K562 (cell line): ENCODE measurements at regions not wholly inside any gene's neighbourhood (a gene's known extent, or its start where the extent isn't known, plus 50 kb on each side); places are given as distances from the start of the nearest gene placed in this dataset.

Source experiments
- ATAC-seq: fragments of 200-7000 bp; cut with Tn5 transposase; 3 replicates; pipeline ENCODE4 v1.9.1; 2020; ENCODE audit warnings: moderate library complexity
- BruUV-seq: library from RNA; stranded (reverse); fragments of 400-500 nt; replicated peaks from 2 replicates; lab custom pipeline; 2021; lab: Mats Ljungman, UMichigan
- CTCF ChIA-PET: fragments of 300-600 bp; formaldehyde crosslinking; extraction: SDS; loops from one replicate; lab custom pipeline; 2021; ENCODE audit warnings: low intra/inter-chr PET ratio; lab: Yijun Ruan, JAX
- POLR2A ChIA-PET: fragments of 300-600, 350-650 bp; sonication (Branson Sonifier 250); formaldehyde crosslinking; extraction: SDS; loops from one replicate; lab custom pipeline; 2021; ENCODE audit warnings: antibody characterized with exemption, inconsistent platforms; lab: Yijun Ruan, JAX
- DNase-seq, 4 experiments: peaks; one replicate each; pipeline versions ENCODE4 v3.0.0 to v3.0.0-alpha.2; 2011 to 2018; ENCODE audit warnings: low spot score in 3 of 4, mixed read lengths in 3 of 4; ENCODE audit errors: extremely low read depth in 1 of 4
- FAIRE-seq: peaks from 2 replicates; lab custom pipeline; 2011; peaks lifted over from hg19 to GRCh38; lab: Jason Lieb, UNC
- H2AFZ ChIP-seq: 2 replicates; pipeline ENCODE4 v1.6.0; 2011; ENCODE audit warnings: low read depth, low read length, control low read depth, inconsistent platforms
- H3K27ac ChIP-seq: fragments of 200-600 bp; 3 replicates; pipeline ENCODE4 v1.8.0; 2011; ENCODE audit warnings: low read depth, mild to moderate bottlenecking, control low read depth, inconsistent platforms, low read length, moderate library complexity, mixed read lengths; ENCODE audit errors: extremely low read depth
- H3K27me3 ChIP-seq, 2 experiments: fragments of 300-600 bp in 1 of 2; 2 replicates in 1 of 2; 3 replicates in 1 of 2; pipeline versions ENCODE4 v1.6.0 to v1.8.0; 2011; ENCODE audit warnings: inconsistent platforms in 2 of 2, low read length in 2 of 2, mild to moderate bottlenecking in 1 of 2, mixed read lengths in 1 of 2, moderate library complexity in 1 of 2; ENCODE audit not compliant: control insufficient read depth in 2 of 2, insufficient read depth in 2 of 2
- H3K36me3 ChIP-seq: fragments of 300-600 bp; 3 replicates; pipeline ENCODE4 v1.8.0; 2011; ENCODE audit warnings: mild to moderate bottlenecking, low read length, inconsistent platforms; ENCODE audit not compliant: control insufficient read depth, insufficient read depth
- H3K4me1 ChIP-seq, 2 experiments: fragments of 200-600 bp in 1 of 2; replicated peaks in 1 of 2; 2 replicates in 1 of 2; 3 replicates in 1 of 2; pipeline versions ENCODE4 v1.5.1 to v1.8.0; 2011; ENCODE audit warnings: inconsistent platforms in 2 of 2, low read length in 2 of 2, mild to moderate bottlenecking in 1 of 2, mixed read lengths in 1 of 2, moderate library complexity in 1 of 2; ENCODE audit not compliant: control insufficient read depth in 2 of 2, insufficient read depth in 2 of 2
- H3K4me2 ChIP-seq: 2 replicates; pipeline ENCODE4 v1.6.1; 2011; ENCODE audit warnings: low read length, control low read depth, inconsistent platforms, mixed read lengths; ENCODE audit not compliant: insufficient read depth
- H3K4me3 ChIP-seq: fragments of 200-600 bp; sonication (generic), shearing (Covaris generic); 2 replicates; pipeline ENCODE4 v1.5.1; 2016; ENCODE audit warnings: control low read depth, inconsistent platforms
- H3K79me2 ChIP-seq: fragments of 200-600 bp; 3 replicates; pipeline ENCODE4 v1.8.0; 2011; ENCODE audit warnings: low read length, inconsistent platforms; ENCODE audit not compliant: control insufficient read depth, insufficient read depth
- H3K9ac ChIP-seq, 2 experiments: 2 replicates each; pipeline versions ENCODE4 v1.6.0 to v1.6.1; 2011; ENCODE audit warnings: low read depth in 2 of 2, low read length in 2 of 2, control low read depth in 1 of 2, inconsistent platforms in 1 of 2, mild to moderate bottlenecking in 1 of 2, mixed read lengths in 1 of 2; ENCODE audit not compliant: insufficient read depth in 1 of 2
- H3K9me1 ChIP-seq: one replicate; pipeline ENCODE4 v1.6.0; 2011; ENCODE audit warnings: inconsistent platforms, mild to moderate bottlenecking, low read length, moderate library complexity; ENCODE audit not compliant: control insufficient read depth, insufficient read depth
- H3K9me3 ChIP-seq: replicated peaks from 2 replicates; pipeline ENCODE4 v1.5.1; 2011; ENCODE audit warnings: low read depth, low read length, inconsistent platforms; ENCODE audit not compliant: control insufficient read depth, insufficient read depth
- H4K20me1 ChIP-seq: replicated peaks from 2 replicates; pipeline ENCODE4 v1.6.1; 2011; ENCODE audit warnings: low read length, inconsistent platforms, mixed read lengths; ENCODE audit not compliant: control insufficient read depth, insufficient read depth
- BRD4 ChIP-seq: fragments of 200-600 bp; sonication (generic); IDR thresholded peaks from 2 replicates; pipeline ENCODE4 v1.6.1; 2017; ENCODE audit warnings: inconsistent platforms
- ELK1 ChIP-seq: sonication (generic); formaldehyde crosslinking; IDR thresholded peaks from 2 replicates; pipeline ENCODE4 v1.8.1; 2022; ENCODE audit warnings: missing genetic modification reagents
- LARP7 ChIP-seq: fragments of 450-650 bp; IDR thresholded peaks from 2 replicates; pipeline ENCODE4 v1.6.1; 2016
- POLR2A ChIP-seq: fragments of 450-650 bp; conservative IDR thresholded peaks from 2 replicates; pipeline ENCODE4 v1.6.1; 2016
- PRPF4 ChIP-seq: fragments of 200-400 bp; formaldehyde crosslinking; IDR thresholded peaks from one replicate; pipeline ENCODE4 v1.6.1; 2017; ENCODE audit warnings: low read length, low read depth, mild to moderate bottlenecking; ENCODE audit not compliant: insufficient read depth, poor library complexity, severe bottlenecking
- RBM34 ChIP-seq: fragments of 200-400 bp; formaldehyde crosslinking; IDR thresholded peaks from 2 replicates; pipeline ENCODE4 v1.6.1; 2018; ENCODE audit warnings: low read length, borderline replicate concordance; ENCODE audit not compliant: insufficient read depth
- RFX1 ChIP-seq: fragments of 450-650 bp; IDR thresholded peaks from 2 replicates; pipeline ENCODE4 v1.6.1; 2016; ENCODE audit warnings: mild to moderate bottlenecking, moderate library complexity
- TSHZ1 ChIP-seq: fragments of 250-450 bp; sonication (Bioruptor Pico); IDR thresholded peaks from 2 replicates; pipeline ENCODE4 v1.4.0; 2020; ENCODE audit warnings: mild to moderate bottlenecking, moderate library complexity
- ZNF274 ChIP-seq: IDR thresholded peaks from 2 replicates; pipeline ENCODE4 v1.6.1; 2011; ENCODE audit warnings: low read depth, mild to moderate bottlenecking, low read length, moderate library complexity, borderline replicate concordance
- ZNF354B ChIP-seq: fragments of 250-450 bp; sonication (Bioruptor Pico); IDR thresholded peaks from 2 replicates; pipeline ENCODE4 v1.4.0; 2020
- ZNF707 ChIP-seq: fragments of 250-450 bp; sonication (Bioruptor Pico); conservative IDR thresholded peaks from 2 replicates; pipeline ENCODE4 v1.8.0; 2022; ENCODE audit warnings: inconsistent platforms, mild to moderate bottlenecking, moderate library complexity
- WGBS: fragments of 100-300 bp; shearing (Covaris generic); methylation state at CpG from one replicate; pipeline ENCODE4 v1.1.6; 2016; ENCODE audit warnings: low coverage, mixed read lengths; ENCODE audit not compliant: insufficient coverage; ENCODE audit errors: missing lambda C conversion rate; 5-methylcytosine and 5-hydroxymethylcytosine counted together
- in situ Hi-C: fragments of 300-500 bp; cut with MboI; formaldehyde crosslinking; loops from 4 replicates; pipeline ENCODE4 v1.15.0; 2018; ENCODE audit warnings: inconsistent platforms, mixed read lengths
- intact Hi-C: fragments of 100-400 bp; cut with micrococcal nuclease; formaldehyde crosslinking; loops from 2 replicates; pipeline ENCODE4 v1.14.2; 2022
- TF ChIP-seq, protein P1 (sequence below), 2 experiments: fragments of 450-650 bp in 1 of 2; IDR thresholded peaks; 2 replicates each; pipeline ENCODE4 v1.6.1; 2011 to 2017; ENCODE audit warnings: low read depth in 2 of 2, antibody characterized with exemption in 1 of 2, borderline replicate concordance in 1 of 2, low read length in 1 of 2, mild to moderate bottlenecking in 1 of 2, mixed read lengths in 1 of 2; ENCODE audit not compliant: control insufficient read depth in 1 of 2
- TF ChIP-seq, protein P2 (sequence below): sonication (generic); formaldehyde crosslinking; IDR thresholded peaks from 2 replicates; pipeline ENCODE4 v1.8.0; 2022; ENCODE audit warnings: missing genetic modification reagents, mild to moderate bottlenecking, borderline replicate concordance

- intact Hi-C loops, result no loop called here
- Histone ChIP-seq H3K4me1 (no peaks in the 10 kb centered on the region), H3K4me2 (no peak overlapping the region), H3K9me1 (no peaks in the 10 kb centered on the region), H3K9me3 (no peaks in the 10 kb centered on the region), H3K4me3 (no peak overlapping the region), H3K9ac (no peak overlapping the region), H4K20me1 (no peaks in the 10 kb centered on the region), H3K27me3 (no peaks in the 10 kb centered on the region), H3K36me3 (no peaks in the 10 kb centered on the region), H3K27ac (no peak overlapping the region), H3K79me2 (no peaks in the 10 kb centered on the region), H2AFZ (no peak overlapping the region)
- DNase-seq (no peak), ATAC-seq (no peak), FAIRE-seq (no peak)
- WGBS, result 0% methylated on average over 3 of the region's 3 CpGs
- CTCF ChIA-PET, result no interaction called here
- BruUV-seq, result no TSS peak
- POLR2A ChIA-PET, result no interaction called here
- in situ Hi-C loops, result no loop called here
- no peak for TF ChIP-seq ELK1 (CRISPR knock-in tag)
- no peak for TF ChIP-seq TSHZ1 (CRISPR knock-in tag)
- TF ChIP-seq, protein P1, sequence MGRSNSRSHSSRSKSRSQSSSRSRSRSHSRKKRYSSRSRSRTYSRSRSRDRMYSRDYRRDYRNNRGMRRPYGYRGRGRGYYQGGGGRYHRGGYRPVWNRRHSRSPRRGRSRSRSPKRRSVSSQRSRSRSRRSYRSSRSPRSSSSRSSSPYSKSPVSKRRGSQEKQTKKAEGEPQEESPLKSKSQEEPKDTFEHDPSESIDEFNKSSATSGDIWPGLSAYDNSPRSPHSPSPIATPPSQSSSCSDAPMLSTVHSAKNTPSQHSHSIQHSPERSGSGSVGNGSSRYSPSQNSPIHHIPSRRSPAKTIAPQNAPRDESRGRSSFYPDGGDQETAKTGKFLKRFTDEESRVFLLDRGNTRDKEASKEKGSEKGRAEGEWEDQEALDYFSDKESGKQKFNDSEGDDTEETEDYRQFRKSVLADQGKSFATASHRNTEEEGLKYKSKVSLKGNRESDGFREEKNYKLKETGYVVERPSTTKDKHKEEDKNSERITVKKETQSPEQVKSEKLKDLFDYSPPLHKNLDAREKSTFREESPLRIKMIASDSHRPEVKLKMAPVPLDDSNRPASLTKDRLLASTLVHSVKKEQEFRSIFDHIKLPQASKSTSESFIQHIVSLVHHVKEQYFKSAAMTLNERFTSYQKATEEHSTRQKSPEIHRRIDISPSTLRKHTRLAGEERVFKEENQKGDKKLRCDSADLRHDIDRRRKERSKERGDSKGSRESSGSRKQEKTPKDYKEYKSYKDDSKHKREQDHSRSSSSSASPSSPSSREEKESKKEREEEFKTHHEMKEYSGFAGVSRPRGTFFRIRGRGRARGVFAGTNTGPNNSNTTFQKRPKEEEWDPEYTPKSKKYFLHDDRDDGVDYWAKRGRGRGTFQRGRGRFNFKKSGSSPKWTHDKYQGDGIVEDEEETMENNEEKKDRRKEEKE (IDR thresholded peaks at IDR 0.05; ENCODE audit: borderline replicate concordance in 1 of 2, control insufficient read depth in 1 of 2, low read depth in 2 of 2, low read length in 1 of 2), result no peak
- TF ChIP-seq ZNF354B, result no peak
- TF ChIP-seq RFX1, result no peak
- TF ChIP-seq BRD4, result no peak
- no peak for TF ChIP-seq ZNF707 (CRISPR knock-in tag)
- TF ChIP-seq ZNF274, result no peak
- TF ChIP-seq LARP7, result no peak
- no peak for TF ChIP-seq PRPF4
- TF ChIP-seq POLR2A, result no peak
- TF ChIP-seq, protein P2, sequence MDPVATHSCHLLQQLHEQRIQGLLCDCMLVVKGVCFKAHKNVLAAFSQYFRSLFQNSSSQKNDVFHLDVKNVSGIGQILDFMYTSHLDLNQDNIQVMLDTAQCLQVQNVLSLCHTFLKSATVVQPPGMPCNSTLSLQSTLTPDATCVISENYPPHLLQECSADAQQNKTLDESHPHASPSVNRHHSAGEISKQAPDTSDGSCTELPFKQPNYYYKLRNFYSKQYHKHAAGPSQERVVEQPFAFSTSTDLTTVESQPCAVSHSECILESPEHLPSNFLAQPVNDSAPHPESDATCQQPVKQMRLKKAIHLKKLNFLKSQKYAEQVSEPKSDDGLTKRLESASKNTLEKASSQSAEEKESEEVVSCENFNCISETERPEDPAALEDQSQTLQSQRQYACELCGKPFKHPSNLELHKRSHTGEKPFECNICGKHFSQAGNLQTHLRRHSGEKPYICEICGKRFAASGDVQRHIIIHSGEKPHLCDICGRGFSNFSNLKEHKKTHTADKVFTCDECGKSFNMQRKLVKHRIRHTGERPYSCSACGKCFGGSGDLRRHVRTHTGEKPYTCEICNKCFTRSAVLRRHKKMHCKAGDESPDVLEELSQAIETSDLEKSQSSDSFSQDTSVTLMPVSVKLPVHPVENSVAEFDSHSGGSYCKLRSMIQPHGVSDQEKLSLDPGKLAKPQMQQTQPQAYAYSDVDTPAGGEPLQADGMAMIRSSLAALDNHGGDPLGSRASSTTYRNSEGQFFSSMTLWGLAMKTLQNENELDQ (CRISPR knock-in tag), result no peak
- TF ChIP-seq RBM34, result no peak
Measured at GRCh38 chr3:103729547-103729946, 1294.7 kb downstream of the ZPLD1 start.
